ENCODE measurements at regions not wholly inside any gene's neighbourhood (a gene's known extent, or its start where the extent isn't known, plus 50 kb on each side); places are given as distances from the start of the nearest gene placed in this dataset.

DNA sequence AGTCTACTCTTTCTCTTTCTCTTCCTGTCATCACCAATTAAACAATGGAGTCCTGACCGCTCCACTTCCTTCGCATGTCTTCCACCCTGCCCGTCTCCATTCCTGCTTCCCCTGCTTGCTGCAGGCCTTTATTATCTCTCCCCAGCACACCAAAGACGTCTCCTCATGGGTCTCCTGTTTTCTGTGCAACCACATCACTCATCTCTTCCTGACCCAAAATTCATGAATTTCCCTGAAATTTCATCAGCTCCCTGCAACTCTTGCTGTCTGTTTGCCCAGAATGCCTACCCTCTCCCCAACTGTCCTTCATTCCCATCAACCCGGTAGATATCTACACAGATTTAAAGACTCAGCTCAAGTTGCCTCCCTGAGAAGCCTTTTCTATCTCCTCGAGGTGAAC is 76.7 kb upstream of the ALOX12 start:
- TF ChIP-seq, protein P1, sequence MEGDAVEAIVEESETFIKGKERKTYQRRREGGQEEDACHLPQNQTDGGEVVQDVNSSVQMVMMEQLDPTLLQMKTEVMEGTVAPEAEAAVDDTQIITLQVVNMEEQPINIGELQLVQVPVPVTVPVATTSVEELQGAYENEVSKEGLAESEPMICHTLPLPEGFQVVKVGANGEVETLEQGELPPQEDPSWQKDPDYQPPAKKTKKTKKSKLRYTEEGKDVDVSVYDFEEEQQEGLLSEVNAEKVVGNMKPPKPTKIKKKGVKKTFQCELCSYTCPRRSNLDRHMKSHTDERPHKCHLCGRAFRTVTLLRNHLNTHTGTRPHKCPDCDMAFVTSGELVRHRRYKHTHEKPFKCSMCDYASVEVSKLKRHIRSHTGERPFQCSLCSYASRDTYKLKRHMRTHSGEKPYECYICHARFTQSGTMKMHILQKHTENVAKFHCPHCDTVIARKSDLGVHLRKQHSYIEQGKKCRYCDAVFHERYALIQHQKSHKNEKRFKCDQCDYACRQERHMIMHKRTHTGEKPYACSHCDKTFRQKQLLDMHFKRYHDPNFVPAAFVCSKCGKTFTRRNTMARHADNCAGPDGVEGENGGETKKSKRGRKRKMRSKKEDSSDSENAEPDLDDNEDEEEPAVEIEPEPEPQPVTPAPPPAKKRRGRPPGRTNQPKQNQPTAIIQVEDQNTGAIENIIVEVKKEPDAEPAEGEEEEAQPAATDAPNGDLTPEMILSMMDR (conservative IDR thresholded peaks at IDR 0.05): no peak
- no peak for DNase-seq (ENCODE audit: low read depth, low spot score)
- no peaks in the 10 kb centered on the region for H3K4me1 Mint-ChIP-seq
- H3K9me3 Mint-ChIP-seq: no peaks in the 10 kb centered on the region
- H3K36me3 Mint-ChIP-seq (ENCODE audit: low read depth): no peaks in the 10 kb centered on the region
- no peak overlapping the region for H3K27ac Mint-ChIP-seq (ENCODE audit: unreplicated experiment)
- H3K4me3 Mint-ChIP-seq: no peak overlapping the region
- peaks cover 45% of the 10 kb centered on the region for H3K27me3 Mint-ChIP-seq (ENCODE audit: low read depth)

GRCh38 chr17:6923385-6923784 is 72.5 kb upstream of the ALOX12 start:
- peaks cover 3% of the 10 kb centered on the region for H3K9me3 Mint-ChIP-seq
- no peaks in the 10 kb centered on the region for H3K36me3 Mint-ChIP-seq (ENCODE audit: low read depth)
- H3K27me3 Mint-ChIP-seq (ENCODE audit: low read depth): peaks cover 47% of the 10 kb centered on the region
- DNase-seq (ENCODE audit: low read depth, low spot score): no peak
- no peak overlapping the region for H3K27ac Mint-ChIP-seq (ENCODE audit: unreplicated experiment)
- TF ChIP-seq, protein P1 (conservative IDR thresholded peaks at IDR 0.05): no peak
- no peak overlapping the region for H3K4me3 Mint-ChIP-seq
- no peaks in the 10 kb centered on the region for H3K4me1 Mint-ChIP-seq

DNA sequence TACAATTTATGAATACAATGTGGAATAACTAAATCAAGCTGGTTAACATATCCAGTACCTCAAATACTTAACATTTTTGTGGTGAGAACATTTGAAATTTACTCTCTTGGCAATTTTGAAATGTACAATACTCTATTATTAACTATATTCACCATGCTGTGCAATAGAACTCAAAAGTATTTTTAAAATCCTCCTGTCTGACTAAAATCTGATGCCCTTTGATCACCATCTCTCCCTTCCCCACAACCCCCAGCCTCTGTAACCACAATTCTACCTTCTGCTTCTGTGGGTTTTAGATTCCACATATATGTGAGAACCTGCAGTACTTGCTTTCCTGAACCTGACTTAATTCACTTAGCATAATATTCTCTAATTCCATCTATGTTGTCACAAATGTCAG is 71.6 kb upstream of the ALOX12 start:
- H3K27me3 Mint-ChIP-seq (ENCODE audit: low read depth): peaks cover 54% of the 10 kb centered on the region
- no peak overlapping the region for H3K4me3 Mint-ChIP-seq
- no peaks in the 10 kb centered on the region for H3K4me1 Mint-ChIP-seq
- DNase-seq (ENCODE audit: low read depth, low spot score): no peak
- H3K36me3 Mint-ChIP-seq (ENCODE audit: low read depth): no peaks in the 10 kb centered on the region
- H3K9me3 Mint-ChIP-seq: peaks cover 3% of the 10 kb centered on the region
- TF ChIP-seq, protein P1 (conservative IDR thresholded peaks at IDR 0.05): no peak
- peak overlapping the region; percentile 21 for H3K27ac Mint-ChIP-seq (ENCODE audit: unreplicated experiment)

- Mint-ChIP-seq H3K36me3 (ENCODE audit: low read depth) (no peaks in the 10 kb centered on the region), H3K4me3 (no peak overlapping the region), H3K4me1 (no peaks in the 10 kb centered on the region), H3K9me3 (peaks cover 3% of the 10 kb centered on the region), H3K27ac (ENCODE audit: unreplicated experiment) (no peak overlapping the region), H3K27me3 (ENCODE audit: low read depth) (peaks cover 67% of the 10 kb centered on the region)
- no peak for DNase-seq (ENCODE audit: low read depth, low spot score)
- TF ChIP-seq, protein P1 (conservative IDR thresholded peaks at IDR 0.05): no peak
Measured at GRCh38 chr17:6926667-6927066, 69.2 kb upstream of the ALOX12 start.

GRCh38 chr17:6927290-6928126 is 68.3 kb upstream of the ALOX12 start:
- no peak for DNase-seq (ENCODE audit: low read depth, low spot score)
- Mint-ChIP-seq H3K27ac (ENCODE audit: unreplicated experiment) (no peak overlapping the region), H3K4me3 (no peak overlapping the region), H3K9me3 (peaks cover 3% of the 10 kb centered on the region), H3K36me3 (ENCODE audit: low read depth) (no peaks in the 10 kb centered on the region), H3K27me3 (ENCODE audit: low read depth) (peaks cover 63% of the 10 kb centered on the region), H3K4me1 (no peaks in the 10 kb centered on the region)
- TF ChIP-seq, protein P1 (conservative IDR thresholded peaks at IDR 0.05): no peak

Data from neural crest cell (in vitro differentiated cells).